Endothelial cell (in vitro differentiated cells): ENCODE measurements at regions not wholly inside any gene's neighbourhood (a gene's known extent, or its start where the extent isn't known, plus 50 kb on each side); places are given as distances from the start of the nearest gene placed in this dataset.
"Not testable (repeated sequence)": the region's sequence is repeated elsewhere in the genome, so short reads cannot be mapped to it uniquely, and the experiment has no call there.

Source experiments
- DNase-seq: peaks from one replicate; pipeline ENCODE4 v3.0.0; 2021; ENCODE audit warnings: low spot score
- H3K27ac Mint-ChIP-seq: one replicate; pipeline ENCODE4 v1.8.0; 2021; ENCODE audit warnings: mixed read lengths, inconsistent platforms; ENCODE audit not compliant: unreplicated experiment
- H3K27me3 Mint-ChIP-seq: one replicate; pipeline ENCODE4 v1.8.0; 2021; ENCODE audit warnings: mild to moderate bottlenecking, moderate library complexity, mixed read lengths, inconsistent platforms; ENCODE audit not compliant: unreplicated experiment
- H3K36me3 Mint-ChIP-seq: one replicate; pipeline ENCODE4 v1.8.0; 2021; ENCODE audit warnings: mild to moderate bottlenecking, low read depth, mixed read lengths, inconsistent platforms; ENCODE audit not compliant: unreplicated experiment
- H3K4me1 Mint-ChIP-seq: one replicate; pipeline ENCODE4 v1.8.0; 2021; ENCODE audit warnings: mild to moderate bottlenecking, mixed read lengths, inconsistent platforms; ENCODE audit not compliant: unreplicated experiment
- H3K4me3 Mint-ChIP-seq: one replicate; pipeline ENCODE4 v1.8.0; 2021; ENCODE audit warnings: mild to moderate bottlenecking, mixed read lengths, inconsistent platforms; ENCODE audit not compliant: unreplicated experiment
- H3K9me3 Mint-ChIP-seq: one replicate; pipeline ENCODE4 v1.8.0; 2021; ENCODE audit warnings: mixed read lengths, inconsistent platforms; ENCODE audit not compliant: unreplicated experiment
- CTCF ChIP-seq: fragments of 200-600 bp; sonication (generic); IDR thresholded peaks from one replicate; pipeline ENCODE4 v1.5.0; 2021; ENCODE audit warnings: antibody characterized with exemption; ENCODE audit not compliant: unreplicated experiment

GRCh38 chr1:67609577-67610341 lies 75.2 kb upstream of the GADD45A start:
- no peak overlapping the region for H3K4me3 Mint-ChIP-seq
- DNase-seq, result no peak
- no peaks in the 10 kb centered on the region for H3K9me3 Mint-ChIP-seq
- no peaks in the 10 kb centered on the region for H3K36me3 Mint-ChIP-seq
- H3K27me3 Mint-ChIP-seq, result peaks cover 1% of the 10 kb centered on the region
- no peak overlapping the region for H3K27ac Mint-ChIP-seq
- H3K4me1 Mint-ChIP-seq, result peaks cover 20% of the 10 kb centered on the region
- TF ChIP-seq CTCF, result no peak

GRCh38 chr1:67610450-67610849 lies 74.6 kb upstream of the GADD45A start:
- Mint-ChIP-seq H3K4me1 (peaks cover 20% of the 10 kb centered on the region), H3K36me3 (no peaks in the 10 kb centered on the region), H3K27me3 (peaks cover 1% of the 10 kb centered on the region), H3K27ac (no peak overlapping the region), H3K4me3 (no peak overlapping the region), H3K9me3 (no peaks in the 10 kb centered on the region)
- TF ChIP-seq CTCF, result no peak
- DNase-seq, result no peak

GRCh38 chr1:67611846-67612245 lies 73.2 kb upstream of the GADD45A start:
- no peaks in the 10 kb centered on the region for H3K9me3 Mint-ChIP-seq
- no peak overlapping the region for H3K4me3 Mint-ChIP-seq
- TF ChIP-seq CTCF, result no peak
- peaks cover 20% of the 10 kb centered on the region for H3K4me1 Mint-ChIP-seq
- no peak for DNase-seq
- no peak overlapping the region for H3K27ac Mint-ChIP-seq
- H3K27me3 Mint-ChIP-seq, result peaks cover 1% of the 10 kb centered on the region
- H3K36me3 Mint-ChIP-seq, result no peaks in the 10 kb centered on the region

GRCh38 chr1:67612788-67613241 lies 72.2 kb upstream of the GADD45A start:
- no peak for TF ChIP-seq CTCF
- H3K4me1 Mint-ChIP-seq, result peaks cover 20% of the 10 kb centered on the region
- no peaks in the 10 kb centered on the region for H3K36me3 Mint-ChIP-seq
- peaks cover 1% of the 10 kb centered on the region for H3K27me3 Mint-ChIP-seq
- no peaks in the 10 kb centered on the region for H3K9me3 Mint-ChIP-seq
- H3K27ac Mint-ChIP-seq, result no peak overlapping the region
- DNase-seq, result no peak
- no peak overlapping the region for H3K4me3 Mint-ChIP-seq

- H3K4me1 Mint-ChIP-seq, result peaks cover 16% of the 10 kb centered on the region
- not testable (repeated sequence) for H3K9me3 Mint-ChIP-seq, DNase-seq, H3K36me3 Mint-ChIP-seq, H3K27me3 Mint-ChIP-seq, H3K27ac Mint-ChIP-seq, H3K4me3 Mint-ChIP-seq
Measured at GRCh38 chr1:67613479-67613878, 71.5 kb upstream of the GADD45A start.
